ENCODE measurements at regions not wholly inside any gene's neighbourhood (a gene's known extent, or its start where the extent isn't known, plus 50 kb on each side); places are given as distances from the start of the nearest gene placed in this dataset.

DNA sequence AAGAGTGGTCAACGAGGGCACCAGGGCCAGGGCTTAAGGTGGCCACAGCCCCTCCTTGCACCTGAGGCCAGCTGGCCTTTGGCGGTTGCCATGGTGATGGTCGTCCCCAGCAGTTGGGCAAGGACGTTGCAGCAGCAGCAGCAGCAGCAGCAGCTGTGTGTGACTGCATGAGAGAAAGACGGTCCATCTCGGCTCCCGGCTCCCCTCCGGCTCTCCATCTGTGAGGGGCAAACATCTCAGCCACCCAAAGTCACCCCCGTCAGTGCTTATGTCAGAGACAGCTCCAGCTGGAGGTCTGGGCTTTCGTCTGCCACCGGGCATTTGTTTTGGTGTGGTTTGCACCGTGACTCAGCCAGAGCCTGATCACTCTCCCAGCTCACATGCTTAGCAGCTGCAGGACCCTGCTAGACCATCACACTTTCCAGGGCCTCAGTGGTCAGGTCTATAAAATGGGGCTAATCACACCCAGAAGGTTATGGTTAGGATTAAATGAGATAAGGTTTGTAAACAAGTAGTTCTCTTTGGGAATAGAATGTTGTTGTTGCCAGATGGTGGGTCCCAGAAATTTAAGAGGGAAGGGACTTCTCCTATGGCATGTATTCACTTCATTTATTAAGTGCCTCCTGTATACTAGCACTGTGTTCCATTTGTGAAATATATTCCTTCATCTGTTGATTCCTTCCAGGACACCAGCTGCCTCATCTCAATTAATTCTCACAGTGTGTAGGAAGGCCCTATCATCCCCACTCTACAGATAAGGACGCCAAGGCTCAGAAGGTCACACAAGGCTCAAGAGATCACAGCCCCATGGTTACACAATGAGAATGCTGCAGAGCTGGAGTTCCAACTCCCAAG lies 212.6 kb upstream of the LHX5 start:
- DNase-seq, result no peak

DNA sequence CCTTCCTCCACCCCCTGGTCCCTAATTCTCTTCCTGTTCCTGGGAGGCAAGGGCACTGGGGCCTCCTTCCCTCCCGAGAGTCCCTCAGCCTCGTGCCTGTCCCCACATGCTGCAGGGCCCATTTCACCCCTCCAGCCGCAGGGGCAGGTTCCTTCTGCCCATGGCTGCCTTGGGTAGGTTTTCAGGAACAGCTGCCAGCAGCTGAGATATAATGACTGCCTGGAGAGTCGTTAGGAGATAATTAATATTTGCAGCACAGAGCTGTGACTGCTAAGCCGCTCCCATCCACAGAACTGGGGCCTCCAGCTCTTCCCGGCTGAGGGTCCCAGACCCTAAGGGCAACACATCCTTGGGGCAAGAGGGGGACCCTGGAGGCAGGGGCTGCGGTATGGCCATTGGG lies 211.9 kb upstream of the LHX5 start:
- no peak for DNase-seq

DNA sequence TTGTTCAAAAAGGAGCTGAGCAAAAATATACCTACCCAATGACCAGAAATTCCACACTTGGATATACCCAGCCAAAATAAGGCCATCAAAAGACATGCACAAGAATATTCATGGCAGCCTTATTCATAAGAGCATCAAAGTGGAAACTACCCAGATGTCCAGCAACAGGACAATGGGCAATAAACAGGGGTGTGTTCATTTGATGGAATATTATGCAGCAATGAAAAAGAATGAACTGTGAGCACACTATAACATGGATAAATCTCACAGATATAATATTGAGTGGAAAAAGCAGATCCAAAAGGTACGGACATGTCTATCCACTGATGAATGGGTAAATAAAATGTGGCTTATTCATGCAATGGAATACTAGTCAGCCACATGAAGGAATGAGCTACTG lies 209.2 kb upstream of the LHX5 start:
- DNase-seq, result no peak

DNA sequence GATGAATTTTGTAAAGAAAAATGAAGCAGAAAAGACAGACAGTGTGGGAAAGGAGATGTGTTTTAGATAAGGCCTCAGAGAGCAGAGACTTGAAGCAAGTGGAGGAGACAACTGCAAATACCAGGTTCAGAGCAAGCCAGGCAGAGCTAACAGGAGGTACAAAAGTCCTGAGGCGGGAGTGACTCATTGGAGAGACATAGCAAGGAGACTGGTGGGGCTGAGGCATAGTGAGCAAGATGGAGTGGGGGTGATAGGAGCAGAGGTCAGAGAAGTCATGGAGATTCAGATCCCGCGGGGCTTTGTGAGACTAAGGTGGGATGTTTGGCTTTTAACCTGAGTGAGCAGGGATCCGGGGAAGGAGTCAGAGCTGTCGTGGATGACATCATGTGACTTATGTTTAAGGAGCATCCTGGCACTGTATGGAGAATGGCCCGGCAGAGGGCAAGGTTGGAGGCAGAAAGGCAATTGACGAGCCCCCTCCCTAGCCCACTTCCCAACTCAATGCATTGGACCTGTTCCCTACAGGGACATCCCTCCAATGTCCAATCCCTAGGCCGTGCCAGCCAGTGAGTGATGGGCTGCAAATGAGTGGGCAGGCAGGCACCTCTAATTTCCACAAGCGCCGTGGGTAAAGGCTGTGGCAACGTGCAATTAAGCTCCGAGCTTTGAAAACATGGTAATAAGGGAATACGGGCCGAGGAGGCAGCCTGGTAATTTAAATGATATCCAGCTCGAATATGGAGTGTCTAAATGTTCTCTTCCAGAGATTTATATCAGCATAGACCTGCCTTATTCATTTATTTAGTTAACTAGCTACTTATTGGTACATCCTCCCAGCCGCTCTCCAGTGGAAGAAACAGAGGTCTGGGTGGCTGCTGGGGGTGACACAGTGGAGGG lies 206.8 kb upstream of the LHX5 start:
- DNase-seq, result no peak

DNA sequence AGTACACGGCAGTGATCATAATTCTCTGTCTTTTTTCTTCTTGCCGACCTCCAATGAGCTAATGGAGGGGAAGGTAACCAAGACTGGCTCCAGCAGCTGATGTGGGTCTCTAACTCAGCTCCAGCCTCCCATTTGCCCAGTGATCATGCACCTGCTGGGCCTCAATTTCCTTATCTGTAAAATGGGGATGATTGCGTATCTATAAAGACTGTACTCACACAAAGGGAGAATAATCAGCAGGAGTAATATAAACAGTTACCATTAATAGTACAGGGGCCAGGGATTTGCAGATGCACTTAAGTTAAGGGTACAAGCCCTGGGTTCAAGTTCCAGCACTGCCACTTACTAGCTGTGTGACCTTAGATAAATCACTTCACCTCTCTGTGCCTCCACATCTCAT lies 204.9 kb upstream of the LHX5 start:
- DNase-seq, result no peak

DNA sequence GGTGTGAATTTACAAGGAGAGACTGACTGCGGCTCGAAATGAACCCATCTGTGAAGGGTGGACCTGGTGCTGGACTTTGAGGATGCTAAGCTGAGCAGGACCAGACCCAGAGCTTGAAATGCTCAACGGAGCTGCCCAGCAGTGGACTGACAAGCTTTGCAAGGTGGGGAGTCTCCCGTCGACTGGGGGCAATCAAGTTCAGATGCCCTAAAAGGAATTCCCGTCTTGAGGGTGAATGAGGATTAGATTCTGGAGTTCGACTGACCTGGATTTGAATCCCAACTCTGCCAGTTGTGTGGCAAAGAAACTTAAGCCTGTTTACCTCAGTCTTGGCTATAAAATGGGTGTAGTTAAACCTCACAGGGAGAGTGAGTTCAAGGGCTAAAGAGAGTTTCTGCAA lies 204.4 kb upstream of the LHX5 start:
- no peak for DNase-seq

DNA sequence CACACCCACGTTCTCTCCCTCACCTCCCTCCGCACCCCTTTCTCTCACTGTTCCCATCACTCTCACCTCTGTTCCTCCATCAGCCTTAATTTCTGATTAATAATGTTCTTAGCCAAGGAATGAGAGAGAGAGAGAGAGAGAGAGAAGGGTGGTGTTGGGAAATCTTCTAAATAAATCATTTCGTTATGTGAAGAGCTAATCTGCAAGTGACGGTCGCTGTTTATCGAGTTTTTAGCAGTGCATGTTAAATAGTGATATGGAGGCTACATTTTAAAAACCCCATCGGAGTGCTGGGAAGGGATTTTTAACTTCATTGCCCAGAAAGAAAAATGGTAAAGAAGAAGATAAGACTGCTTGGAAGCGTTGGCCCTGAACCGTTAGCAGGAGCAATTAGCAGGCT lies 203.3 kb upstream of the LHX5 start:
- no peak for DNase-seq

DNA sequence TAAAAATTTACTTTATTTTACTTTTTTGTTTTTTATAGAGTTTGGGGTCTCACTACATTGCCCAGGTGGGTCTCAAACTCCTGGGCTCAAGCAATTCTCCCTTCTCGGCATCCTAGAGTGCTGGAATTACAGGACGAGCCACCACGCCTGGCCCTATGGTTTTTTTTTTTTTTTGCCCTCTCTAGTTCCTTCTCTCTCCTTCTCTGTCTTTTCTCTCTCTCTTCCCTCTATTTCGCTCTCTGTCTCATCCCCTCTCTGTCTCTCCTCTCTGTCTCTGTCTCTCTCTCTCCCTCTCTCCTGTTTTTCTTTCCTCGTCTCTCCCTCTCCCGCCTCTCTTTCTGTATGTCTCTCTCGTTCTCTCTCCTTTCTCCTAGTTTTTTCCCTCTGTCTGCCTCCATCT lies 202.6 kb upstream of the LHX5 start:
- DNase-seq, result no peak

DNA sequence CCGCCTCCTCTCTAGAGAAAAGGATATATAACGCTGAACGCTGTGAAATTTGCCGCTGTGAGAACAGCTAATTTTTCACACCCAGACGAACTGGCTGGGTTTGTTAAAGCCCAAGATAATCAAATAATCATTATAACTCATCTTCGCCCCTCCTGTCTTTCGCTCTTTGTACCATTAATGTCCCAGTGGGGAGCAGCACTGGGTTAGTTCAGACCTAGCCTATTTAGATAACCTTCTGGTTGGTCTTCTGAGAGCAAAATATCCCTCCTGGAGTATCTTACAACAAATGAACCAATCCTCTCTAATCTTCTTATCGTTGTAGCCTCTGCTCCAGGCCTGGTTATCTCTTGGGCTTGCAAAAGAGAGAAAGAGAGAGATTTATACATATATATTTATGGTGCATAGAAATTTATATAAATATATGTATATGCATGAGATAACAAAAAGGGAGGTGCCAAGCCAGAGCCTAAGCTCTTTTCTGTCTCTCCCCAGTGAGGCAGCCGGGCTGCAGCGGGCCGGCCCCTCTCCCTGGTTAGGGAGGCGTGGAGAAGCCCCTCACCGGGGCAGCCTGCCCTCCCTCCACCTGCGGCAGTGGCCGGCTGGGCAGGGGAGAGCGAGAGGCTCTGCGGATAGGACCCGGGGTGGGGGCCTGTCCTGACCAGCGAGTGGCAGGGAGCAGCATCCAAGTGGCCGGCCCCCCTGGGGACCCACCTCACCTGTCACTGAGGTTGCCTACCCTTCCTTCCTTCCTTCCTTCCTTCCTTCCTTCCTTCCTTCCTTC lies 202.0 kb upstream of the LHX5 start:
- DNase-seq, result no peak

DNA sequence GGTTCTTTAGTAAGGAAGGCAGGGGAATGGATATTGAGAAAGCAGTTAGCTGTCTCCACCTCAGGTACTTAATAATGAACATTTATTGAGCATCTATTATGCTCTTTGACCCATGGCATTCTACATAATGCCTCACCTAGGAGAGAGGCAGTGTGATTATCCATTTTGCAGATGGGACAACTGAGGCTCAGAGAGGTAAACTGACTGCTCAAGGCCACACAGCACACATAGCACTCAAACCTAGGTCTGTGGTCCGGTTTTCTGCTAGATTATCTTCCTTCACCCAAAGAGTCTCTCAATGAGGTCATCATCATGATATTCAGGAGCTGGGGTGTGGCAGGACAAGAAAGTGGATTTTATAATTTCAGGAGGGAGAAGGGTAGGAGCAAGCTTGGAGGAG lies 199.1 kb upstream of the LHX5 start:
- DNase-seq, result no peak

DNA sequence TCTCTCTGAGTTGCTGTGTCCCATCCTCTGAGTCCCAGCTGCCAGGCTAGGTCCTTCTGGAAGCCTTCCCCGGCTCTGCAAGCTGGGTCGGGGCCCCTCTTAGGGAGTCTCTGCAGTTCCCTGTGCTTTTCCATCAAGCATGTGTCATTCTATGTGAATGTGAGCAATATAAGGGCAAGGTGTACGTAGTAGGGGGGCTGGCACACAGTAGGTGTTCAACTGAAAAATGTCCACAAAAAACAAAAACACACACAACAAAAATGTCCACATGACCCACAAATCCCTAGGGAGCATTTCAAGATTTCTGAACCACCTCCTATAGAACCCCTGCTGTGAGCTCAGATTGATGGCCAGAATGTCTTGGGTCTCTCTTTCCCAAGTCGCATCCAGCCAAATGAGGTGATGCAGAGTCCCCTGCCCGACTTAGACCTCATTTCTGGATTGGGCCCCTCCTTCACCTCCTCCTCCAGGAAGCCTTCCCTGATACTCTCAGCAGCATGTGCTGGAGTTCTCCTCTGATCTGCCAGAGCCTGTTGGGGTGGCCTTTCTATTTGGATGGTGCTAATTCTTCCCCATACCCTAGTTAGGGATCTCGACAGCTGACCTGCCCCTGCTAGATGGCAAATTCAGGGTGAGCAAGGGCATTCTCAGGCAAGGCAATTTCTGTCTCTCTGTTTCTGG lies 196.1 kb upstream of the LHX5 start:
- no peak for DNase-seq

DNA sequence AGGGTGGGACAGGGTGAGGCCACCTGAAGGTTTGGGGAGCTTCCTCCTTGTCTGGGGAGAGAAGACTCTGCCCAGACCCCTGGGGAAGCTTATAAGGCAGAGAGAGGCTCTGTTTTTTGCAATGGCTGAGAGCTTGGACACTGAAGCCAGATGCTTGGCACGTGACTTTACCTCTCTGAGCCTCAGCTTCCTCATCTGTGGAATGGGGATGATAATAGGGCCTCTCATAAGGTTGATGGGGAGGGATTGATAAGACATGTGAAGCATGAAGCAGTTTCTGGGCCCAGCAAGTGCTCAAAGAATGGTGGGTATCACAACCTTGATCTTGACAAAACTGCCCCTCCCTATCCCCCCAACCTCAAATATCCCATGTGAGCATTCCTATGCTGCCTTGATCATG lies 195.4 kb upstream of the LHX5 start:
- DNase-seq, result no peak

DNA sequence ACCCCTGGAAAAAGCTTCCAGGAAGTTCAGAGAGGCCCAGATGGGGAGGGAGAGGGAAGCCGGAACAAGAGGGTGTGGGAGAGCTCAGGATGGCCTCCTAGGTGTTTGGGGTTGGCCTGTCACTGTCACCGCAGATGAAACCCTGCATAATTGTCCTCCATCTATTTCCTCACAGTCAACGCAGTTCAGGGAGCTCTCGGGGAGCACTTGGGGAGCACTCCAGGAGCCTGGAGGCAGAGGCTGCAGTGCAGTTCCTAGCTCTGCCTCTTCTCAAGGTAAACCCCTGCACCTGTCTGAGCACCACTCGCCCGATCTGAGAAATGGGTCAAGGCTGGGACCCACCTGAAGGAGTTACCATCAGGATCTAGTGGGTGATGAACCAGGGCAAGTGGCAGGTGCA lies 194.6 kb upstream of the LHX5 start:
- no peak for DNase-seq

DNA sequence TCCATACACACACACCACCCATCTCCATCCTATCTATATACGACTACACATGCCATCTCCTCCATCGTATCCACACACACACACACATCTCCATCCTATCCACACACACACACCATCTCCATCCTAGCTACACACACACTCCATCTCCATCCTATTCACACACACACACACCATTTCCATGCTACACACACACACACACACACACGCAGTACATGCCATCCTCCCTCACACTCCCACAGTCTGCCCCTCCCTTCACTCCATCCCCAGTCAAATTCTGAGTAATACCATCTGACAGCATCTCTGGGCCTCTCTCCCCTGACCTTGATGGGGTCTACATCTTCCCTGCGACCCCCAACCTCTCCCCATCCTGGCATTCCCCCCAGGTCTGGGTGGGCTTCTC lies 193.8 kb upstream of the LHX5 start:
- no peak for DNase-seq

DNA sequence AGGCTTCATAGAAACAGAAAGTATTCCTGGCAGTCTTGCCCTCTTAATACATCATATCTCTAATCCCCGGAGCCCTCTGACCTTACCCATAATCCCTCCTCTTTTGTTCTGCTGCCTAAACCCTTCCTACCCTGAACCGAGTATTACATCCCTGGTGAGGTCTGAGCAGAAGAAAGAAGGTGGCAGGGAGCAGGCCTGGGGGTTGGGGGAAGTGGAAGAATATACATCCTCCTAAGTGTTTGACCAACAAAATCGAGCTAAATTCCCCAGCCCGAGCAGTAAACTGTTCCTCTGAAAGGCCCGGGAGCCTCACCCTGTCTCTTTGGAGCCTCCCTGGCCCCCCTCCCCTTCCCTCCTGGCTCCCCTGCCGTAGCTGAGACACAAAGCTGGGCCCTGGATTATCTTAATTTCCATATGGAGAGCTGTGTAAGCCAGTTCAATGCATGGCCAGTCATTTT lies 192.6 kb upstream of the LHX5 start:
- DNase-seq, result no peak

DNA sequence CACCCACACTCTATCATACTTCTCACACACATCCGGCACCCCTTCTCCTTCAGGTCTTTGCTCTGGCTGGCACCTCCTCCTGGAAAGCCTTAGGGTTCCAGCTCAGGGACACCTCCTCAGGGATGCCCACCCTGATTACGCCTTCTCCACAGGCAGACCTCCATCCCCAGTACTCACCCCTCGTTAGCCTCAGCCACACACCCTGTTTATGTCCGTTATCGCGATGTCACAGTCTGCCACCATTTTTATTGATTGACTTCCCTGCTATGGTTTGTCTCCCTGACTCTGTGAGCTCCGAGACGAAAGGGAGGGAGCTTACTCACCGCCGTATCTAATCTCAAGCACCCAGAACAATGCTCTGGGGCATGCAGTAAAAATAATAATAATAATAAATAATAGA lies 191.7 kb upstream of the LHX5 start:
- DNase-seq, result no peak

DNA sequence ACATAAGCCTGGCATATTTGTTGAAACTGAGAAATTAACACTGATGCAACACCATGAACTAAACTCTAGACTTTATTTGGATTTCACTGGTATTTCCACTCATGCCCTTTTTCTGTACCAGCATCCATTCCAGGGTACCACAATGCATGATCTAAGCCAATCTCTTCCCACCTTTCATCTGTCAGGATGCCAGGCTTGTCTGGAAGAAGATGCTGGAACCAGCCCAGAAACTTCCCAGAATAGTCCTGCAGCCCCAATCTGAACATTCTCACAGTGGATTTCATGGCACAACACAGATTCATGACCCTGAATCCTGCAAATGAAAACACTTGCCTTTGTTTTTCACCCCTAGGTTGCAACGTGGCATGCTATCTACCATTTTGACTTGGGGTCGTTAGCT lies 189.3 kb upstream of the LHX5 start:
- no peak for DNase-seq

DNA sequence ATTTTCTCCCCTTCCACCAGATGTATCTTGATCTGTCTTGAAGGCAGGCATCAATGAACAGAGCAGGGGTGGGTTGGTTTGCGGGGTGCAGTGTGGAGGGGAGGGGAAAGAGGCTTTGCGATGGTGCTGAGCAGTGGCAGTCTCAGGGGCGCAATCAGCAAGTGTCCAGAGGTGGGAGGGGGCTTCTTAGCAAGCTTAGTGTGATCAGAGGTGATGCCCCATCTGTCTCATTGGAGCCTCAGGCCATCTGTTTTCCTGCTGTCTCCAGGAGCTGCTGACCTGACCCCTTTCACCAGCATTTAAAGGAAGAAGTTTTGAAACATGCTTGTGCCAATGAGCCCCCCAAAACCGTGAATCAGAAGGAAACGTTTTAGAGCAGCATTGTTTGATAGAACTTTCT lies 187.7 kb upstream of the LHX5 start:
- no peak for DNase-seq

DNA sequence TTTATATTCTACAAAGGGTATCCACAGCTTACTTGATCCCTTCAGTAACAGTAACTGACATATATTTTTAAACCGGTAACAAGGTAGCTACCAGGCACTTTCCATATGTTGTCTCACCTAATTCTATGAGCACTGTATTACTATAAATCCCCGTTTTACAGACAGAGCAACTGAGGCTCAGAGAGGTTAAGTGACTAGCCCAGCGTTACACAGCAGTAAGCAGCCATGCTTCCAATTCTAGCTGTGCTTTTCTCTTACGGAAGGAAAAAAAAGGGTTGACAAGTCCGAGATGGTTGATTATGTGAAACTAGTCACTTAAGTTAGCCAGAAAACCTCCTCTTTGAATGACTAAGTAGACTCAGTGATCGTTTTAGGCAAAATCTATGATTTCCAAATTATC lies 187.3 kb upstream of the LHX5 start:
- DNase-seq, result no peak

DNA sequence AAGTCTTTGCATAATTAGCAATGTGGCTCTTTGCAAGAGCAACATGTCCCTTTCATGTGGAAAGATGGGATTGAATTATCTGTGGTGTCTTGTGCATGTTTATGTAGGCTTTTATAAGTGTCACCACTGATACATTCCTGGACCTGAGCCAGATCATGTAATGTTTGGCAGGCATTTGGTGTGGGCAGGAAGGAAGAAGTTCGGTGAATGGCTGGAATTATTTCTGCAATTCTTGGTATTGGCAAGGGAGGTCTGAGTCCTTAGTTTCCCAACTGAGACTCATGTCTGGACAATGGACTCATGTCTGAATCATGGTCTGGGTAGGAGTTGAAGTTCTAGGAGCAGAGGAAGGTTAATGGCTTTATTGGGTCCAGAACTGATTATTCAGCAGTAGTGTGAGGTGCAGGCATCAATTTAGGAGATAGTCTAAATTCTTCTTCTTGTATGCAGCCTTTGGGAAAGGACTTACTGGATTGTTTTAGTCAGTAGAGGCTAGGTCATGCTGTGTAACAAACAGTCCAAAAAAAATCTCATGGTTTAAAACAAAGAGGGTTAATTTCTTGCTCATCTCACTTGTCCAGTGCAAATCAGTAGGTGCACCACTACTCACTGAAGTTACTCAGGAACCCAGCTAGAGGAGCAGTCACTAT lies 186.5 kb upstream of the LHX5 start:
- no peak for DNase-seq

DNA sequence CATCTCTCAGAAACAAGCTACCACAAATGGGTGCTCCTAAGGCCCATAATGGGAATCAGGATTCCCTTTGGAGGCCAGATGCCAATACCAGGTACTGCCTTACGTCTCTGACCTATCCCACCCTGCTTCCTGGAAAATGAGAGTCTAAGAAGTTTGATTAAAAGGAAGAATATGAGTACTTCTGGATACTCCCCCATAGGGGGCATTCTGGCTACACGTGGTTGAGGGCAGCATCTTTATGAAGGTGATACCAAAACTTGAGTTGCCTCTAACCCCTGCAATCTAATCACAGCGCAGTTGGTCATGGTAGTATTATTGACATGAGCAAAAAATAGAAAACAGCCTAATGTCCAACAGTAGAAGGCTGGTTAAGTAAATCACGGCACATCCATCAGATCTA lies 184.2 kb upstream of the LHX5 start:
- DNase-seq, result no peak

DNA sequence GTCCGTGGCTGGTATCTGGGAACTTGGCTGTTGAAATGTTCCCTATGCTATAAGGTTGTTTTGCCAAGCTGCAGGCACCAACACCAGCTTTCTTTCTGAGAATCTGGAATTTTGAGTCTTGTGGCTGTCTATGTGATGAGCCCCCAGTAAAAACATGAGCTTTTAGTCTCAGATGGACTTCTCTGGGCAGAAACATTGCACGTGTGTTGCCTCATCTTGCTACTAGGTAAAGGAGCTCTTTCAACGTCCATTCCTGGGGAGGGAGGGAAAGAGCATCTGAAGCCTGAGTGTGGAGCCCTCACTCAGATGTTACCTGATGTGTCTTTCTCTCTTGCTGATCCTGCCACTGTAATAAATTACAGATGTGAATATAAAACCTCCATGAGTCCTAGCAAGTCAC lies 183.8 kb upstream of the LHX5 start:
- DNase-seq, result no peak
